ENCODE measurements at regions not wholly inside any gene's neighbourhood (a gene's known extent, or its start where the extent isn't known, plus 50 kb on each side); places are given as distances from the start of the nearest gene placed in this dataset.

DNA sequence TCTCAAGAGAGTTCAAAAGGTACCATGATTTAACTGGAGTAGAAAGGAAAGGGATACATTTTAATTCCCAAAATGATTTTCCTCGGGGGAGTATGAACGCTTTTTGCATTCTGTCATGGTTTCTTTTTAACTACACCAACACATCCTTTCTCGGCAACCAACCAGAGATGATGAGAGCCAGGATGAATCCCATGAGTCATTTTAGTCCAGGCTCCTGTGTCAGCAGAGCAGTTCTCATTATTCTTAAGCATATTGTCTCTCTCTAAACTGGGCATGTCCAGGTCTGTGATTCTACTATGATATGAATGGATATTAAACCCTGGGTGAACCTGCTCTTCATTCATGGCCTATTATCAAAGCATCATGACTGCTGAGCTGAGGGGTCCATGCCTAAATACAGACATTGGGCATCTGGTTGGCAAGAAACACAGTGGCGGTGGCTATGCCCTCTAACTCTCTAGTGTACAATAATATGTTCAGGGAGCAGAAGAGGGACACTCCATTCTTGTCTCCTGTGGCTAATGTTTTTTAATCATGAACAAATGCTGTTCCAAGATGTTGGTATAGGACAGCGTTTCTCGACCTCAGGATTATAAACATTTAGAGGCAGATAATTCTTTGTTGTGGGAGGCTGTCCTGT is 124.3 kb upstream of the ESRRG start:
- no peak for TF ChIP-seq YY1 (IDR thresholded peaks at IDR 0.05; ENCODE audit: low read depth)
- TF ChIP-seq TCF12 (IDR thresholded peaks at IDR 0.05; ENCODE audit: low read depth), result no peak
- TF ChIP-seq EP300 (IDR thresholded peaks at IDR 0.05; ENCODE audit: borderline replicate concordance), result no peak
- no peak for TF ChIP-seq RAD21 (IDR thresholded peaks at IDR 0.05; ENCODE audit: low read depth)
- no peak for TF ChIP-seq MAX (IDR thresholded peaks at IDR 0.05)
- TF ChIP-seq TAF1 (IDR thresholded peaks at IDR 0.05; ENCODE audit: low read depth), result no peak
- no peak for TF ChIP-seq CREB1 (IDR thresholded peaks at IDR 0.05; ENCODE audit: low read depth)
- TF ChIP-seq, protein P1, sequence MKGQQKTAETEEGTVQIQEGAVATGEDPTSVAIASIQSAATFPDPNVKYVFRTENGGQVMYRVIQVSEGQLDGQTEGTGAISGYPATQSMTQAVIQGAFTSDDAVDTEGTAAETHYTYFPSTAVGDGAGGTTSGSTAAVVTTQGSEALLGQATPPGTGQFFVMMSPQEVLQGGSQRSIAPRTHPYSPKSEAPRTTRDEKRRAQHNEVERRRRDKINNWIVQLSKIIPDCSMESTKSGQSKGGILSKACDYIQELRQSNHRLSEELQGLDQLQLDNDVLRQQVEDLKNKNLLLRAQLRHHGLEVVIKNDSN (IDR thresholded peaks at IDR 0.05), result no peak
- no peak for TF ChIP-seq REST (IDR thresholded peaks at IDR 0.05; ENCODE audit: low read depth)
- TF ChIP-seq NFIC (IDR thresholded peaks at IDR 0.05), result no peak
- TF ChIP-seq CEBPB (IDR thresholded peaks at IDR 0.05), result no peak
- TF ChIP-seq FOXM1 (IDR thresholded peaks at IDR 0.05; ENCODE audit: borderline replicate concordance, low read depth), result no peak
- no peak for TF ChIP-seq ZBTB7A (IDR thresholded peaks at IDR 0.05; ENCODE audit: low read depth)
- TF ChIP-seq EGR1 (IDR thresholded peaks at IDR 0.05), result no peak
- no peak for TF ChIP-seq TEAD4 (IDR thresholded peaks at IDR 0.05)

DNA sequence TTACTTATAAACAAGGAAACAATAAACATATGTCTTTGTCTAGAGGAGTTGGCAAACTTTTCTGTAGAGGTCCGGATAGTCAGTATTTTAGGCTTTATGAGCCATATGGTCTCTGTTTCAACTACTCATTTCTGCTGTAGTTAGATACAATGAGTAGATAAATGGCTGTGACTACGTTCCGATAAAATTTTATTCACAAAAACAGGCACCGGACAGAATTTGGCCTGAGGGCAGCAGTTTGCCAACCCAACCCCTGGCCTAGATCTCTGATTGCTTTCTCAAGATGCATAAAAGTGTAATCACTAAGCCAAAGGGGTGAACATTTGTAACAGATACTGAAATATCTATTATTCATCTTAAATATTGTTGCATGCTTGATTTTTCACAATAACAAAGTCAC is 123.1 kb upstream of the ESRRG start:
- TF ChIP-seq EP300 (IDR thresholded peaks at IDR 0.05; ENCODE audit: borderline replicate concordance) (no peak), RAD21 (IDR thresholded peaks at IDR 0.05; ENCODE audit: low read depth) (no peak)

GRCh38 chr1:216843409-216843808 is 120.2 kb upstream of the ESRRG start:
- TF ChIP-seq TCF12 (IDR thresholded peaks at IDR 0.05; ENCODE audit: low read depth) (no peak), FOXM1 (IDR thresholded peaks at IDR 0.05; ENCODE audit: borderline replicate concordance, low read depth) (no peak), RAD21 (IDR thresholded peaks at IDR 0.05; ENCODE audit: low read depth) (no peak), EGR1 (IDR thresholded peaks at IDR 0.05) (no peak), YY1 (IDR thresholded peaks at IDR 0.05; ENCODE audit: low read depth) (no peak), ZBTB7A (IDR thresholded peaks at IDR 0.05; ENCODE audit: low read depth) (no peak)
- TF ChIP-seq, protein P1 (IDR thresholded peaks at IDR 0.05), result no peak

DNA sequence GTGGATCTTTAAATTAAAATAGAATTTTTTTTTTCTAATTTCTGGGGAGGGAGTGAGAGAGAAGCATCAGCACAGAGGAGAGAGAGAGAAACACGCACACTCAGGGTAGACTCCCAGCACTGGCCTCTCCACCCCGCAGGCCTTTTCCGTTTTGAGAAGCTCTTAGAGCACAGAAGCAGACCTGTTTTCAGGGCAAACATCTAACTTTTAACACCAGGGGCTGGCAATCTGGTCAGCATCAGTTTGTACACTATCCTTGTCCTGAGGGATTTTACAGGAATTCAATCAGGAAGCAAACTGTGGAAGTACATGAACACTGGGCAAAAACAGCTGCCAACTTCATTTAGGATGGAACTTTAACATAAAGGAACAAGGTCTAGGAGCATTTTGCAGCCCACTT is 117.9 kb upstream of the ESRRG start:
- no peak for TF ChIP-seq REST (IDR thresholded peaks at IDR 0.05; ENCODE audit: low read depth)
- TF ChIP-seq ZBTB7A (IDR thresholded peaks at IDR 0.05; ENCODE audit: low read depth), result no peak
- no peak for TF ChIP-seq TEAD4 (IDR thresholded peaks at IDR 0.05)
- TF ChIP-seq CEBPB (IDR thresholded peaks at IDR 0.05), result no peak
- no peak for TF ChIP-seq EGR1 (IDR thresholded peaks at IDR 0.05)
- TF ChIP-seq, protein P1 (IDR thresholded peaks at IDR 0.05), result no peak
- TF ChIP-seq EP300 (IDR thresholded peaks at IDR 0.05; ENCODE audit: borderline replicate concordance), result no peak
- no peak for TF ChIP-seq RAD21 (IDR thresholded peaks at IDR 0.05; ENCODE audit: low read depth)
- no peak for TF ChIP-seq CREB1 (IDR thresholded peaks at IDR 0.05; ENCODE audit: low read depth)
- no peak for TF ChIP-seq FOXM1 (IDR thresholded peaks at IDR 0.05; ENCODE audit: borderline replicate concordance, low read depth)
- no peak for TF ChIP-seq TAF1 (IDR thresholded peaks at IDR 0.05; ENCODE audit: low read depth)
- no peak for TF ChIP-seq TCF12 (IDR thresholded peaks at IDR 0.05; ENCODE audit: low read depth)
- TF ChIP-seq YY1 (IDR thresholded peaks at IDR 0.05; ENCODE audit: low read depth), result no peak
- no peak for TF ChIP-seq MAX (IDR thresholded peaks at IDR 0.05)
- no peak for TF ChIP-seq NFIC (IDR thresholded peaks at IDR 0.05)

- TF ChIP-seq TAF1 (IDR thresholded peaks at IDR 0.05; ENCODE audit: low read depth) (no peak), REST (IDR thresholded peaks at IDR 0.05; ENCODE audit: low read depth) (no peak), FOXM1 (IDR thresholded peaks at IDR 0.05; ENCODE audit: borderline replicate concordance, low read depth) (no peak), EP300 (IDR thresholded peaks at IDR 0.05; ENCODE audit: borderline replicate concordance) (no peak), RAD21 (IDR thresholded peaks at IDR 0.05; ENCODE audit: low read depth) (no peak), CEBPB (IDR thresholded peaks at IDR 0.05) (no peak), TEAD4 (IDR thresholded peaks at IDR 0.05) (no peak), TCF12 (IDR thresholded peaks at IDR 0.05; ENCODE audit: low read depth) (no peak)
- TF ChIP-seq, protein P1 (IDR thresholded peaks at IDR 0.05), result no peak
Observed at GRCh38 chr1:216836316-216836715, 113.1 kb upstream of the ESRRG start.
